Keratinocyte (primary cell): ENCODE measurements at regions not wholly inside any gene's neighbourhood (a gene's known extent, or its start where the extent isn't known, plus 50 kb on each side); places are given as distances from the start of the nearest gene placed in this dataset.

Source experiments
- DNase-seq: peaks from one replicate; pipeline ENCODE4 v3.0.0-alpha.2; 2011; ENCODE audit warnings: low read depth, missing footprints, low spot score
- FAIRE-seq: peaks from 2 replicates; lab custom pipeline; 2011; peaks lifted over from hg19 to GRCh38; lab: Jason Lieb, UNC
- H2AFZ ChIP-seq: 2 replicates; pipeline ENCODE4 v1.6.0; 2012; ENCODE audit warnings: low read length, control low read depth, inconsistent platforms; ENCODE audit not compliant: control insufficient read depth
- H3K27ac ChIP-seq: 2 replicates; pipeline ENCODE4 v1.5.1; 2011; ENCODE audit warnings: low read length; ENCODE audit not compliant: control insufficient read depth, insufficient read depth
- H3K27me3 ChIP-seq: 3 replicates; pipeline ENCODE4 v1.6.0; 2011; ENCODE audit warnings: low read length; ENCODE audit not compliant: control insufficient read depth, insufficient read depth; ENCODE audit errors: extremely low read depth
- H3K36me3 ChIP-seq, 2 experiments: 2 replicates in 1 of 2; 3 replicates in 1 of 2; pipeline ENCODE4 v1.5.1; 2011; ENCODE audit warnings: low read length in 2 of 2, mild to moderate bottlenecking in 1 of 2; ENCODE audit not compliant: control insufficient read depth in 2 of 2, insufficient read depth in 2 of 2; ENCODE audit errors: extremely low read depth in 1 of 2
- H3K4me1 ChIP-seq: 3 replicates; pipeline ENCODE4 v1.5.1; 2011; ENCODE audit warnings: low read length; ENCODE audit not compliant: control insufficient read depth, insufficient read depth; ENCODE audit errors: extremely low read depth
- H3K4me2 ChIP-seq: 3 replicates; pipeline ENCODE4 v1.6.0; 2011; ENCODE audit warnings: low read depth, low read length; ENCODE audit not compliant: control insufficient read depth, insufficient read depth; ENCODE audit errors: extremely low read depth
- H3K4me3 ChIP-seq, 3 experiments: fragments of 200-600 bp in 1 of 3; sonication (generic) in 1 of 3; 2 replicates in 2 of 3; 3 replicates in 1 of 3; pipeline ENCODE4 v1.5.1; 2011 to 2016; ENCODE audit warnings: low read length in 3 of 3, mild to moderate bottlenecking in 3 of 3, control low read depth in 2 of 3, inconsistent platforms in 1 of 3, low read depth in 1 of 3, mixed read lengths in 1 of 3, mixed run types in 1 of 3, moderate library complexity in 1 of 3; ENCODE audit not compliant: control insufficient read depth in 2 of 3, insufficient read depth in 2 of 3; ENCODE audit errors: extremely low read depth in 1 of 3
- H3K79me2 ChIP-seq: 2 replicates; pipeline ENCODE4 v1.6.0; 2012; ENCODE audit warnings: low read length; ENCODE audit not compliant: control insufficient read depth, insufficient read depth
- H3K9ac ChIP-seq: 3 replicates; pipeline ENCODE4 v1.6.0; 2011; ENCODE audit warnings: low read length; ENCODE audit not compliant: control insufficient read depth, insufficient read depth; ENCODE audit errors: extremely low read depth
- H3K9me1 ChIP-seq: 3 replicates; pipeline ENCODE4 v1.6.0; 2011; ENCODE audit warnings: low read length; ENCODE audit not compliant: control insufficient read depth, insufficient read depth; ENCODE audit errors: extremely low read depth
- H3K9me3 ChIP-seq: 2 replicates; pipeline ENCODE4 v1.5.1; 2012; ENCODE audit warnings: low read depth, low read length; ENCODE audit not compliant: control insufficient read depth
- H4K20me1 ChIP-seq: 3 replicates; pipeline ENCODE4 v1.6.0; 2011; ENCODE audit warnings: low read length; ENCODE audit not compliant: control insufficient read depth, insufficient read depth; ENCODE audit errors: extremely low read depth
- CTCF ChIP-seq, 3 experiments: IDR thresholded peaks in 1 of 3; conservative IDR thresholded peaks in 1 of 3; optimal IDR thresholded peaks in 1 of 3; 2 replicates in 2 of 3; 3 replicates in 1 of 3; pipeline versions ENCODE3 to v1.5.1; 2011; ENCODE audit warnings: low read length in 3 of 3, mild to moderate bottlenecking in 3 of 3, moderate library complexity in 2 of 3, control low read depth in 1 of 3, inconsistent platforms in 1 of 3; ENCODE audit not compliant: insufficient read depth in 2 of 3; ENCODE audit errors: extremely low read depth in 1 of 3
- EZH2 ChIP-seq: IDR thresholded peaks from one replicate; pipeline ENCODE4 v1.6.1; 2012; ENCODE audit warnings: inconsistent platforms, mild to moderate bottlenecking, low read length, moderate library complexity
- dilution Hi-C: fragments of 300-500 bp; cut with MboI; formaldehyde crosslinking; loops from one replicate; pipeline ENCODE4 v1.7.0; 2020; ENCODE audit warnings: low sequenced_read_pairs; ENCODE audit not compliant: extremely low pct_ligation_motif_present

GRCh38 chr5:30866142-30866541 is 327.3 kb upstream of the CDH6 start:
- Histone ChIP-seq H3K9ac (no peak overlapping the region), H3K27ac (no peak overlapping the region), H3K79me2 (no peaks in the 10 kb centered on the region), H3K9me3 (no peaks in the 10 kb centered on the region), H4K20me1 (no peaks in the 10 kb centered on the region), H3K4me2 (no peak overlapping the region), H3K9me1 (no peaks in the 10 kb centered on the region), H2AFZ (no peak overlapping the region), H3K36me3 (no peaks in the 10 kb centered on the region), H3K4me3 (no peak overlapping the region), H3K4me1 (no peaks in the 10 kb centered on the region), H3K27me3 (no peaks in the 10 kb centered on the region)
- FAIRE-seq (no peak), DNase-seq (no peak)
- TF ChIP-seq CTCF (optimal IDR thresholded peaks at IDR 0.05 in 1 of 3, IDR thresholded peaks at IDR 0.05 in 1 of 3, conservative IDR thresholded peaks at IDR 0.05 in 1 of 3; ENCODE audit: extremely low read depth in 1 of 3, insufficient read depth in 2 of 3, low read length in 3 of 3) (no peak), EZH2 (no peak)
- dilution Hi-C loops = no loop called here

GRCh38 chr5:30856242-30856641 is 337.2 kb upstream of the CDH6 start:
- Histone ChIP-seq H2AFZ (no peak overlapping the region), H3K79me2 (no peaks in the 10 kb centered on the region), H3K4me3 (no peak overlapping the region), H3K9me1 (no peaks in the 10 kb centered on the region), H3K4me1 (no peaks in the 10 kb centered on the region), H4K20me1 (no peaks in the 10 kb centered on the region), H3K27me3 (no peaks in the 10 kb centered on the region), H3K4me2 (no peak overlapping the region), H3K9ac (no peak overlapping the region), H3K36me3 (no peaks in the 10 kb centered on the region), H3K27ac (no peak overlapping the region), H3K9me3 (no peaks in the 10 kb centered on the region)
- TF ChIP-seq CTCF (optimal IDR thresholded peaks at IDR 0.05 in 1 of 3, IDR thresholded peaks at IDR 0.05 in 1 of 3, conservative IDR thresholded peaks at IDR 0.05 in 1 of 3; ENCODE audit: extremely low read depth in 1 of 3, insufficient read depth in 2 of 3, low read length in 3 of 3) = no peak
- TF ChIP-seq EZH2 = no peak
- no peak for DNase-seq
- dilution Hi-C loops = no loop called here
- FAIRE-seq = no peak
